BJ (cell line): ENCODE measurements at regions not wholly inside any gene's neighbourhood (a gene's known extent, or its start where the extent isn't known, plus 50 kb on each side); places are given as distances from the start of the nearest gene placed in this dataset.

Source experiments
- CTCF ChIA-PET: fragments of 350-600 bp; formaldehyde crosslinking; extraction: SDS; loops from one replicate; lab custom pipeline; 2021; ENCODE audit warnings: antibody characterized with exemption, inconsistent platforms; lab: Yijun Ruan, JAX
- POLR2A ChIA-PET: fragments of 300-600 bp; sonication (Branson Sonifier 250); formaldehyde crosslinking; extraction: SDS; loops from one replicate; lab custom pipeline; 2021; ENCODE audit warnings: antibody characterized with exemption; lab: Charles Lee
- DNase-seq: peaks from one replicate; pipeline ENCODE4 v3.0.0-alpha.2; 2011; ENCODE audit warnings: low read depth
- H3K27me3 ChIP-seq: 2 replicates; pipeline ENCODE4 v1.6.0; 2011; ENCODE audit warnings: low read length; ENCODE audit not compliant: control insufficient read depth, insufficient read depth
- H3K36me3 ChIP-seq: 2 replicates; pipeline ENCODE4 v1.5.1; 2011; ENCODE audit warnings: low read length; ENCODE audit not compliant: control insufficient read depth, insufficient read depth
- H3K4me3 ChIP-seq: 2 replicates; pipeline ENCODE4 v1.5.1; 2011; ENCODE audit warnings: low read depth, mild to moderate bottlenecking, control low read depth, low read length
- CTCF ChIP-seq: IDR thresholded peaks from 2 replicates; pipeline ENCODE4 v1.5.1; 2011; ENCODE audit warnings: low read depth, mild to moderate bottlenecking, control low read depth, inconsistent platforms, low read length, moderate library complexity; ENCODE audit not compliant: insufficient read depth

DNA sequence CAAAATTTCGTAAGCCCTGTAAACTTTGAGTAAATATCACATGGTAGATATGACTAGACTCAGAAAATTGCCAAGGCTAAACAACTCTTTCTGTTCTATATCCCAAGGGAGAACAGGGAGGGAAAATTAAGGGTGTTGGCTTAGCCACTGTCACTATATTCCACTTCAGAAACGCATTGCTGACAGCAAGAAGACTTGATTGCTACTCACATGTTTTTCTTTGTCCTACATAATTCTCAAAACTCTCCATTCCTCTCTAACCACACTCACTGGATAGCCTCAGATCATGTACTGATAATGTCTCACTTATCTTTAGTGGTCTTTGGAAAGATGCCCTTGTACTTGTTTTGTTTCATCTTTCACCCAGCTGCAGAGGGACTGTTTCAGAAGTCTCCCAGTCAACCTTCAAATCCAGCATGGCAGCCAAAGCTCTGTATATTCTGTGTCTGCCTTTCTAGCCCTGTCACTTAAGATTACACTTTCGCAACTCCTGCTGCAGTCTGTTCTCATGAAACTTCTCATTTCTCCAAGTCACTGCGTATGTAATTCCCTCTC, 582.4 kb upstream of the FZD8 start:
- Histone ChIP-seq H3K36me3 (no peaks in the 10 kb centered on the region), H3K27me3 (no peaks in the 10 kb centered on the region), H3K4me3 (no peak overlapping the region)
- ChIA-PET CTCF (no interaction called here), POLR2A (no interaction called here)
- no peak for TF ChIP-seq CTCF
- DNase-seq = no peak

DNA sequence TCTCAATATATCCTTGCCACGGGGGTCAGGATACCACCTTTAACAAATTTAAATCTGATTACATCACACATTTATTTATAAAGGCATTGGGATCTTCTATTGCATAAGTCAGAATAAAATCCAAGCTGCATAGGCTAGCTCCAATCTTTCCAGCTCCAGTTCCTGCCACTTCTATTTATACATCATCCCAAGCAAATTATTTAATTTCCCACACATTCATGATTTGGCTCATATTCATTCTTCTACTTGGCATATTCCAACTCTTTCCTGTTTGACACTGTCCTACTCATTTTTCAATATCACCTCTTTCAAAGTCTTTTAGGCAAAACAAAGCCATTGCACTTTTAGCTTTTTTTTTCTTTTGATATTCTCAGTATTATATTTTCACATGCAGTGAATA, 579.0 kb upstream of the FZD8 start:
- Histone ChIP-seq H3K27me3 (no peaks in the 10 kb centered on the region), H3K4me3 (no peak overlapping the region), H3K36me3 (no peaks in the 10 kb centered on the region)
- no peak for TF ChIP-seq CTCF
- DNase-seq = no peak
- ChIA-PET POLR2A (no interaction called here), CTCF (interaction anchor here (0.6 kb wide), 1 partner anchor 100 kb away, joined by 5 read pairs; no protein-coding TSS in a partner anchor)

GRCh38 chr10:36220151-36220550, 578.1 kb upstream of the FZD8 start:
- Histone ChIP-seq H3K27me3 (no peaks in the 10 kb centered on the region), H3K4me3 (no peak overlapping the region), H3K36me3 (no peaks in the 10 kb centered on the region)
- DNase-seq = no peak
- CTCF ChIA-PET = no interaction called here
- no peak for TF ChIP-seq CTCF
- POLR2A ChIA-PET = no interaction called here

DNA sequence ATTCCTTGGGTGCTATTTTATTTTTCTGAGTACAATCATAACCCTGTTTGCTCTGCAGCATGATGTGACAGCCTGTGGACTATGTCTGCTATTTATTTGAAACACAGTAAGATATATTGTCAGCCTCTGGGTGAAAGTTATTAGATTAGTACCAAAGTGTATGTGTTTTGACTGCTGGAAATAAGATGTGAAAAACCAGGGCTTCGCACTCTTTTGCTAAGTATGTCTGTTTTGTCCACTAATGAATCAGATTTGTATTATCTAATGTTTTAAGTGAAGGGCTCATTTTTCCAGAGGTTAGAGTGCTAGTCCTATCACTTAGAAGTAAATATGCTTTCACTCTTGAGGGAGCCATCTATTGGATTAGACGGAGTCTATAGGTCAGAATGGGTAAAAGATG, 569.8 kb upstream of the FZD8 start:
- DNase-seq = no peak
- ChIA-PET POLR2A (no interaction called here), CTCF (interaction anchor here (0.8 kb wide), 1 partner anchor 60 kb away, joined by 3 read pairs; no protein-coding TSS in a partner anchor)
- TF ChIP-seq CTCF = no peak
- Histone ChIP-seq H3K27me3 (no peaks in the 10 kb centered on the region), H3K4me3 (no peak overlapping the region), H3K36me3 (no peaks in the 10 kb centered on the region)

GRCh38 chr10:36209480-36209879, 567.4 kb upstream of the FZD8 start:
- H3K36me3 ChIP-seq = no peaks in the 10 kb centered on the region
- ChIA-PET CTCF (interaction anchor here (0.9 kb wide), 1 partner anchor 8 kb away, joined by 3 read pairs; no protein-coding TSS in a partner anchor), POLR2A (no interaction called here)
- no peak overlapping the region for H3K4me3 ChIP-seq
- DNase-seq = no peak
- no peaks in the 10 kb centered on the region for H3K27me3 ChIP-seq
- no peak for TF ChIP-seq CTCF
